ENCODE measurements at regions not wholly inside any gene's neighbourhood (a gene's known extent, or its start where the extent isn't known, plus 50 kb on each side); places are given as distances from the start of the nearest gene placed in this dataset.

GRCh38 chr1:95370691-95371562 lies 136.9 kb downstream of the RWDD3 start:
- DNase-seq = no peak

- no peak for DNase-seq
These were observed 137.8 kb downstream of the RWDD3 start for GRCh38 chr1:95371666-95372282.

- no peak for DNase-seq
These were observed 141.2 kb downstream of the RWDD3 start for GRCh38 chr1:95375174-95375573.

GRCh38 chr1:95380909-95381308 lies 146.9 kb downstream of the RWDD3 start:
- no peak for DNase-seq

- DNase-seq = no peak
These were observed 148.2 kb downstream of the RWDD3 start for GRCh38 chr1:95382000-95382786.

- no peak for DNase-seq
These were observed 149.1 kb downstream of the RWDD3 start for GRCh38 chr1:95383111-95383510.

GRCh38 chr1:95384567-95384966 lies 150.6 kb downstream of the RWDD3 start:
- DNase-seq = peak in 1 of 51 donors; percentile 1

GRCh38 chr1:95386371-95386770 lies 152.4 kb downstream of the RWDD3 start:
- DNase-seq = no peak

GRCh38 chr1:95386915-95387314 lies 152.9 kb downstream of the RWDD3 start:
- no peak for DNase-seq

- no peak for DNase-seq
These were observed 154.0 kb downstream of the RWDD3 start for GRCh38 chr1:95388031-95388430.

GRCh38 chr1:95393434-95393833 lies 159.4 kb downstream of the RWDD3 start:
- DNase-seq = no peak

GRCh38 chr1:95396557-95396956 lies 162.5 kb downstream of the RWDD3 start:
- no peak for DNase-seq

GRCh38 chr1:95402780-95403179 lies 168.8 kb downstream of the RWDD3 start:
- no peak for DNase-seq

GRCh38 chr1:95406279-95406678 lies 172.3 kb downstream of the RWDD3 start:
- no peak for DNase-seq

- peak in 7 of 51 donors; percentile 3 to 52 (median 22) for DNase-seq
These were observed 173.3 kb downstream of the RWDD3 start for GRCh38 chr1:95407131-95407885.

GRCh38 chr1:95407886-95408291 lies 173.9 kb downstream of the RWDD3 start:
- DNase-seq = peak in 17 of 51 donors; percentile 1 to 52 (median 7)

GRCh38 chr1:95408507-95409136 lies 174.6 kb downstream of the RWDD3 start:
- DNase-seq = no peak

- DNase-seq = no peak
These were observed 175.3 kb downstream of the RWDD3 start for GRCh38 chr1:95409276-95409675.

GRCh38 chr1:95409901-95410300 lies 175.9 kb downstream of the RWDD3 start:
- DNase-seq = no peak

- no peak for DNase-seq
These were observed 181.1 kb downstream of the RWDD3 start for GRCh38 chr1:95415146-95415545.

- DNase-seq = no peak
These were observed 192.8 kb downstream of the RWDD3 start for GRCh38 chr1:95426772-95427171.
